Endothelial cell of umbilical vein (primary cell): ENCODE measurements at regions not wholly inside any gene's neighbourhood (a gene's known extent, or its start where the extent isn't known, plus 50 kb on each side); places are given as distances from the start of the nearest gene placed in this dataset.

ENCODE experiments used
- BruUV-seq: library from RNA; stranded (reverse); fragments of 400-500 nt; replicated peaks from 2 replicates; lab custom pipeline; 2021; lab: Mats Ljungman, UMichigan
- CTCF ChIA-PET: fragments of 300-600, 350-600 bp; sonication (Branson Sonifier 250); formaldehyde crosslinking; loops from one replicate; lab custom pipeline; 2021; ENCODE audit warnings: antibody characterized with exemption, inconsistent platforms; lab: Charles Lee
- POLR2A ChIA-PET: fragments of 300-600, 350-600 bp; sonication (Branson Sonifier 250); formaldehyde crosslinking; loops from one replicate; lab custom pipeline; 2021; ENCODE audit warnings: antibody characterized with exemption, inconsistent platforms; lab: Charles Lee
- DNase-seq: peaks from one replicate; pipeline ENCODE4 v3.0.0-alpha.2; 2011; ENCODE audit warnings: low read depth, low spot score
- FAIRE-seq: peaks from 2 replicates; lab custom pipeline; 2011; peaks lifted over from hg19 to GRCh38; lab: Jason Lieb, UNC
- H2AFZ ChIP-seq: 2 replicates; pipeline ENCODE4 v1.6.0; 2012; ENCODE audit warnings: low read depth, low read length, control low read depth, inconsistent platforms
- H3K27ac ChIP-seq: 2 replicates; pipeline ENCODE4 v1.5.1; 2011; ENCODE audit warnings: low read depth, mild to moderate bottlenecking, control low read depth, low read length, moderate library complexity; ENCODE audit not compliant: insufficient read depth
- H3K27me3 ChIP-seq, 2 experiments: 2 replicates each; pipeline versions ENCODE4 v1.6.0 to v1.6.1; 2011; ENCODE audit warnings: low read length in 2 of 2, mixed read lengths in 1 of 2; ENCODE audit not compliant: control insufficient read depth in 2 of 2, insufficient read depth in 2 of 2
- H3K36me3 ChIP-seq, 2 experiments: 2 replicates in 1 of 2; 3 replicates in 1 of 2; pipeline ENCODE4 v1.5.1; 2011; ENCODE audit warnings: low read length in 2 of 2, mild to moderate bottlenecking in 1 of 2, moderate library complexity in 1 of 2; ENCODE audit not compliant: control insufficient read depth in 2 of 2, insufficient read depth in 2 of 2; ENCODE audit errors: extremely low read depth in 1 of 2
- H3K4me1 ChIP-seq: 3 replicates; pipeline ENCODE4 v1.5.1; 2011; ENCODE audit warnings: mild to moderate bottlenecking, low read length; ENCODE audit not compliant: control insufficient read depth, insufficient read depth; ENCODE audit errors: extremely low read depth
- H3K4me2 ChIP-seq: 2 replicates; pipeline ENCODE4 v1.6.1; 2011; ENCODE audit warnings: low read length, control low read depth, mixed read lengths; ENCODE audit not compliant: insufficient read depth
- H3K4me3 ChIP-seq, 3 experiments: fragments of 200-600 bp in 1 of 3; sonication (generic), shearing (Covaris generic) in 1 of 3; replicated peaks in 1 of 3; 2 replicates each; pipeline ENCODE4 v1.5.1; 2011 to 2016; ENCODE audit warnings: control low read depth in 3 of 3, low read length in 3 of 3, mild to moderate bottlenecking in 2 of 3, inconsistent platforms in 1 of 3, low read depth in 1 of 3, moderate library complexity in 1 of 3; ENCODE audit not compliant: insufficient read depth in 1 of 3
- H3K79me2 ChIP-seq: 2 replicates; pipeline ENCODE4 v1.6.0; 2012; ENCODE audit warnings: low read length, inconsistent platforms; ENCODE audit not compliant: control insufficient read depth, insufficient read depth
- H3K9ac ChIP-seq: replicated peaks from 2 replicates; pipeline ENCODE3; 2011; ENCODE audit warnings: low read length, control low read depth; ENCODE audit not compliant: insufficient read depth; ENCODE audit errors: extremely low read depth
- H3K9me1 ChIP-seq: replicated peaks from 3 replicates; pipeline ENCODE4 v1.6.0; 2011; ENCODE audit warnings: mild to moderate bottlenecking, low read length; ENCODE audit not compliant: control insufficient read depth, insufficient read depth; ENCODE audit errors: extremely low read depth
- H3K9me3 ChIP-seq: replicated peaks from 2 replicates; pipeline ENCODE4 v1.5.1; 2012; ENCODE audit warnings: low read length, inconsistent platforms; ENCODE audit not compliant: control insufficient read depth, insufficient read depth
- H4K20me1 ChIP-seq: replicated peaks from 2 replicates; pipeline ENCODE3; 2011; ENCODE audit warnings: mild to moderate bottlenecking, low read length; ENCODE audit not compliant: control insufficient read depth, insufficient read depth; ENCODE audit errors: extremely low read depth
- EZH2 ChIP-seq: IDR thresholded peaks from 2 replicates; pipeline ENCODE4 v1.6.1; 2012; ENCODE audit warnings: borderline replicate concordance, low read depth, mild to moderate bottlenecking, moderate library complexity, low read length, inconsistent platforms; ENCODE audit not compliant: severe bottlenecking
- FOS ChIP-seq: IDR thresholded peaks from 2 replicates; pipeline ENCODE4 v1.6.1; 2011; ENCODE audit warnings: mild to moderate bottlenecking, low read length, moderate library complexity, borderline replicate concordance; ENCODE audit not compliant: insufficient read depth
- GATA2 ChIP-seq: IDR thresholded peaks from 2 replicates; pipeline ENCODE4 v1.7.0; 2011; ENCODE audit warnings: low read depth, mild to moderate bottlenecking, moderate library complexity, mixed read lengths, low read length; ENCODE audit not compliant: insufficient read length, insufficient read depth
- JUN ChIP-seq: IDR thresholded peaks from 2 replicates; pipeline ENCODE4 v1.6.1; 2011; ENCODE audit warnings: borderline replicate concordance, low read depth; ENCODE audit not compliant: insufficient read length, insufficient read depth
- MYC ChIP-seq: IDR thresholded peaks from one replicate; pipeline ENCODE4 v1.6.1; 2011; ENCODE audit warnings: mild to moderate bottlenecking, low read depth, low read length
- POLR2A ChIP-seq: IDR thresholded peaks from 2 replicates; pipeline ENCODE4 v1.6.1; 2012; ENCODE audit warnings: low read depth, mild to moderate bottlenecking, control low read depth, low read length
- POLR2AphosphoS5 ChIP-seq: IDR thresholded peaks from 2 replicates; pipeline ENCODE4 v1.6.1; 2012; ENCODE audit warnings: low read depth, mild to moderate bottlenecking, control low read depth, low read length, moderate library complexity; ENCODE audit not compliant: insufficient read depth
- dilution Hi-C: fragments of 300-500 bp; cut with MboI; formaldehyde crosslinking; loops from one replicate; pipeline ENCODE4 v1.15.0; 2019; ENCODE audit warnings: low sequenced_read_pairs; ENCODE audit not compliant: extremely low pct_ligation_motif_present
- intact Hi-C: fragments of 100-400 bp; cut with micrococcal nuclease; formaldehyde crosslinking; loops from one replicate; pipeline ENCODE4 v1.10.0; 2022
- TF ChIP-seq, protein P1 (sequence below): IDR thresholded peaks from 2 replicates; pipeline ENCODE4 v1.6.1; 2011; ENCODE audit not compliant: insufficient read depth, insufficient read length
- TF ChIP-seq, protein P2 (sequence below), 2 donors: IDR thresholded peaks; 1 replicate in 1 of 2; 2 replicates in 1 of 2; pipeline ENCODE4 v1.5.1; 2011; ENCODE audit warnings: low read length in 2 of 2, mild to moderate bottlenecking in 2 of 2, moderate library complexity in 2 of 2, control low read depth in 1 of 2, inconsistent platforms in 1 of 2, low read depth in 1 of 2; ENCODE audit not compliant: insufficient read depth in 1 of 2; ENCODE audit errors: extremely low read depth in 1 of 2

DNA sequence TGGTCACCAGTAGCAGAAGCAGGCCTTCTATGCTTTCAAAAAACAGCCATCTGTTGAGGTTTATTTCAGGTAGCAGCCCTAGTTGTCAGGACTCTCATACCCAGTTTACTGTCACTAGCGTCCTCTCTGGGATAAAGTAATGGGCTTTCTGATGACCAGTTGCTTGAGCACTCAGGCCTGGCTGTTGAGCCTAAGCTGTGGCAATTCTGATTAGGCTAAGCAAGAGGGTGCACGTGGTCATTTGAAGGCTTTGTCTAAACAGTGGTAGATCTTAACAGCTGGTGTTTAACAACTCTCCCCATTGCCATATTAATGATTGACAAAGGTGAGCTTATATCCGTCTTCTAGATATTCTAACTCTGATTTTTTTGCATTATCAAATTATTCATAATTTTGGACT lies 132.9 kb upstream of the TMCO5A start:
- Histone ChIP-seq H4K20me1 (no peaks in the 10 kb centered on the region), H2AFZ (no peak overlapping the region), H3K79me2 (no peaks in the 10 kb centered on the region), H3K9me1 (no peaks in the 10 kb centered on the region), H3K27me3 (peaks cover 2 to 4% of the 10 kb centered on the region in 2 experiments), H3K36me3 (no peaks in the 10 kb centered on the region), H3K9ac (no peak overlapping the region), H3K4me1 (no peaks in the 10 kb centered on the region), H3K4me2 (no peak overlapping the region), H3K4me3 (no peak overlapping the region), H3K9me3 (no peaks in the 10 kb centered on the region), H3K27ac (no peak overlapping the region)
- ChIA-PET POLR2A (no interaction called here), CTCF (interaction anchor here (1.6 kb wide), 1 partner anchor 37 kb away, joined by 5 read pairs; no protein-coding TSS in a partner anchor)
- intact Hi-C loops = no loop called here
- FAIRE-seq = no peak
- TF ChIP-seq EZH2 (no peak), MYC (no peak), FOS (no peak), POLR2AphosphoS5 (no peak), GATA2 (no peak), JUN (no peak), POLR2A (no peak)
- TF ChIP-seq, protein P1, sequence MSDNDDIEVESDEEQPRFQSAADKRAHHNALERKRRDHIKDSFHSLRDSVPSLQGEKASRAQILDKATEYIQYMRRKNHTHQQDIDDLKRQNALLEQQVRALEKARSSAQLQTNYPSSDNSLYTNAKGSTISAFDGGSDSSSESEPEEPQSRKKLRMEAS = no peak
- TF ChIP-seq, protein P2, sequence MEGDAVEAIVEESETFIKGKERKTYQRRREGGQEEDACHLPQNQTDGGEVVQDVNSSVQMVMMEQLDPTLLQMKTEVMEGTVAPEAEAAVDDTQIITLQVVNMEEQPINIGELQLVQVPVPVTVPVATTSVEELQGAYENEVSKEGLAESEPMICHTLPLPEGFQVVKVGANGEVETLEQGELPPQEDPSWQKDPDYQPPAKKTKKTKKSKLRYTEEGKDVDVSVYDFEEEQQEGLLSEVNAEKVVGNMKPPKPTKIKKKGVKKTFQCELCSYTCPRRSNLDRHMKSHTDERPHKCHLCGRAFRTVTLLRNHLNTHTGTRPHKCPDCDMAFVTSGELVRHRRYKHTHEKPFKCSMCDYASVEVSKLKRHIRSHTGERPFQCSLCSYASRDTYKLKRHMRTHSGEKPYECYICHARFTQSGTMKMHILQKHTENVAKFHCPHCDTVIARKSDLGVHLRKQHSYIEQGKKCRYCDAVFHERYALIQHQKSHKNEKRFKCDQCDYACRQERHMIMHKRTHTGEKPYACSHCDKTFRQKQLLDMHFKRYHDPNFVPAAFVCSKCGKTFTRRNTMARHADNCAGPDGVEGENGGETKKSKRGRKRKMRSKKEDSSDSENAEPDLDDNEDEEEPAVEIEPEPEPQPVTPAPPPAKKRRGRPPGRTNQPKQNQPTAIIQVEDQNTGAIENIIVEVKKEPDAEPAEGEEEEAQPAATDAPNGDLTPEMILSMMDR (IDR thresholded peaks at IDR 0.05; ENCODE audit: extremely low read depth in 1 of 2, insufficient read depth in 1 of 2, low read depth in 1 of 2, low read length in 2 of 2) = no peak
- dilution Hi-C loops = no loop called here
- BruUV-seq = no TSS peak
- DNase-seq = no peak
